ENCODE measurements at regions not wholly inside any gene's neighbourhood (a gene's known extent, or its start where the extent isn't known, plus 50 kb on each side); places are given as distances from the start of the nearest gene placed in this dataset.

DNA sequence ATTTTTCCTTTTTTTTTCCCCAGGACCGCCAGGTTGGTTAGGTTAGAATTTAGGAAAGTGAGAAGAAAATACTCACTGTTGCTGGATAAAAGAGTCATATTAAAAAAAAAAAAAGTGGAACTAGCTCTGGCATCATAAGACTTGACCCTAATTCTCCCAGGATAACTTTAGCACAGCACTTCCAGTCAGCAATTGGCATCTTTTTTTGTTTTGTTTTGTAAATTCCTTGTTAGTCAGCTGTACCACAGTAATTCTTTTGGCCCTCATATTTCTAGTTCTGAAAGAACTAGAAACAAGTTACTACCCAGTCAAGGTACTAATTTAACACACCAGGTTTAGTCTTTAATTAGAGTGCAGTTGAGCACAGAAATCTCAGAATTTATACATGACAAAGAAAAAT, 873.5 kb upstream of the POU3F3 start:
- Mint-ChIP-seq H3K27me3 (no peaks in the 10 kb centered on the region), H3K4me1 (no peaks in the 10 kb centered on the region), H3K27ac (no peak overlapping the region), H3K4me3 (no peak overlapping the region), H3K9me3 (peaks cover 0 to 5% (median 0%) of the 10 kb centered on the region in 11 donors), H3K36me3 (no peaks in the 10 kb centered on the region)
- ChIA-PET POLR2A (no interaction called here), CTCF (no interaction called here)
- H3K27me3 ChIP-seq (ENCODE audit: control insufficient read depth in 2 of 2, insufficient read depth in 2 of 2, low read length in 2 of 2): no peaks in the 10 kb centered on the region
- H3K4me3 ChIP-seq (ENCODE audit: low read length): no peak overlapping the region
- ATAC-seq: no peak
- H3K27ac ChIP-seq (ENCODE audit: low read depth, low read length): no peak overlapping the region
- no peaks in the 10 kb centered on the region for H3K4me1 ChIP-seq (ENCODE audit: control insufficient read depth in 2 of 2, insufficient read depth in 2 of 2, low read length in 2 of 2)
- no peak for DNase-seq
- no peaks in the 10 kb centered on the region for H3K36me3 ChIP-seq (ENCODE audit: control insufficient read depth in 2 of 3, insufficient read depth in 3 of 3, low read length in 3 of 3)
- intact Hi-C loops (cut with micrococcal nuclease): no loop called here
- no peaks in the 10 kb centered on the region for H3K9me3 ChIP-seq (ENCODE audit: control insufficient read depth in 2 of 3, low read length in 3 of 3)

DNA sequence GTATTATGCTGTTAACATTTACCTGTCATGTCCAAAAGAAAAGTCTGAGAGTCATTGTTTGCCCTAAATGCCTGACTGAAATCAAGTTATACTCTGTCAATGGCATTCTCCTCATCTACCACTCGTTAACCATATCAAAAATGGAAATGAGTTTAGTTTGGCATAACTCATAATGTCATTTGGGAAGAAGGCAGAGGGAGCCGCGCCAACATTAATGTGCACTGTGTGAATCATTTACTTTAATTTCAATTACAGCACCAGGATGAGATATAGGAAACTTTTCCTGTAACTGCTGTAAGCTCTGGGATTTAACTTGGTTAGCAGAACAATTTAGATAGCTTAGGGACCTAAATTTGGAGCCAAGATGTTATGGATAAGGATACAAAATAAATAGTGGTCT, 871.2 kb upstream of the POU3F3 start:
- intact Hi-C loops (cut with micrococcal nuclease): no loop called here
- POLR2A ChIA-PET: no interaction called here
- H3K36me3 ChIP-seq (ENCODE audit: control insufficient read depth in 2 of 3, insufficient read depth in 3 of 3, low read length in 3 of 3): no peaks in the 10 kb centered on the region
- H3K9me3 ChIP-seq (ENCODE audit: control insufficient read depth in 2 of 3, low read length in 3 of 3): no peaks in the 10 kb centered on the region
- no peak overlapping the region for H3K4me3 ChIP-seq (ENCODE audit: low read length)
- no peaks in the 10 kb centered on the region for H3K27me3 ChIP-seq (ENCODE audit: control insufficient read depth in 2 of 2, insufficient read depth in 2 of 2, low read length in 2 of 2)
- no peak overlapping the region for H3K27ac ChIP-seq (ENCODE audit: low read depth, low read length)
- CTCF ChIA-PET: no interaction called here
- Mint-ChIP-seq H3K4me1 (no peaks in the 10 kb centered on the region), H3K4me3 (no peak overlapping the region), H3K36me3 (no peaks in the 10 kb centered on the region), H3K9me3 (peaks cover 0 to 10% (median 4%) of the 10 kb centered on the region in 11 donors), H3K27ac (no peak overlapping the region), H3K27me3 (no peaks in the 10 kb centered on the region)
- H3K4me1 ChIP-seq (ENCODE audit: control insufficient read depth in 2 of 2, insufficient read depth in 2 of 2, low read length in 2 of 2): no peaks in the 10 kb centered on the region
- ATAC-seq (no peak), DNase-seq (no peak)

DNA sequence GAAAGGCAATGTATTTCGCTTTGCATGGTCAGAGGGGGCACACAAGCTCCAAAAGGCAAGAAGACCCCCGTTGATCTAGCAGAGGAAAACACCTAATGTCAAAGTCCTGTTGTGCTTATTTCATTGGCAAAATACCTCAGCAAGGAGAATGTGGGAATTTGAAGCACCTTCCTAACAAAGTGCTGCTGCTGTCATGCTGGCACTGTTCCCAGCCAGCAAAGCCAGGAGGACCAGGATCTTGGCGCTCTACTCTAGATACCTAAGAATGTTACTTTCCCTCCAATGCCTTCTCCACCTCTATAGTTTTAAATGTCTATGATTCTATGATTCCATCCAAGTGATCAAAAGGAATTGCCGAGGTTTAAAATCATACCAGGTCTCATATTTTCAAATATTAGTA, 867.9 kb upstream of the POU3F3 start:
- ATAC-seq (no peak), DNase-seq (no peak)
- H3K4me3 ChIP-seq (ENCODE audit: low read length): no peak overlapping the region
- intact Hi-C loops (cut with micrococcal nuclease): no loop called here
- Mint-ChIP-seq H3K27ac (no peak overlapping the region), H3K4me1 (no peaks in the 10 kb centered on the region), H3K36me3 (no peaks in the 10 kb centered on the region), H3K9me3 (peaks cover 0 to 14% (median 5%) of the 10 kb centered on the region in 11 donors), H3K4me3 (no peak overlapping the region), H3K27me3 (no peaks in the 10 kb centered on the region)
- ChIA-PET POLR2A (no interaction called here), CTCF (no interaction called here)
- no peaks in the 10 kb centered on the region for H3K36me3 ChIP-seq (ENCODE audit: control insufficient read depth in 2 of 3, insufficient read depth in 3 of 3, low read length in 3 of 3)
- no peak overlapping the region for H3K27ac ChIP-seq (ENCODE audit: low read depth, low read length)
- no peaks in the 10 kb centered on the region for H3K9me3 ChIP-seq (ENCODE audit: control insufficient read depth in 2 of 3, low read length in 3 of 3)
- H3K4me1 ChIP-seq (ENCODE audit: control insufficient read depth in 2 of 2, insufficient read depth in 2 of 2, low read length in 2 of 2): no peaks in the 10 kb centered on the region
- H3K27me3 ChIP-seq (ENCODE audit: control insufficient read depth in 2 of 2, insufficient read depth in 2 of 2, low read length in 2 of 2): no peaks in the 10 kb centered on the region

DNA sequence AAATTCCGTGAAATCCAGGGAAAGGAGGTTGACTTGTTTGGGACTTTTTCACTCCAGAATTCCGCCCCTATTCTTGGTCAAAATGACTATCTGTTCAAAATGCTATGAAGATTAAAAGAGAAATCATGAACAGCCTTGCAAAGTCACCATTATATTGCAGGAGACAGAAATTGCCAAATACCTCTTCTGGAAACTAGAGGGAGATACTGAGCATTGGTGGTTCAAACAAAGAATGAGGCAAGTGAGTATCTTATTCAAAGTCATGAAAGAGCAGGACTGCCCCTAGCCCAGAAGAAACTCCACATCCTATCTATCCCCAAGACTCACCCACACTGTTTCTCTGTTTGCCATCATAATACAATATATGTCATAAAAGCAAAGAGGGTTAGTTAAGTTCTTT, 862.3 kb upstream of the POU3F3 start:
- DNase-seq (no peak), ATAC-seq (no peak)
- CTCF ChIA-PET: no interaction called here
- Mint-ChIP-seq H3K36me3 (peaks cover 0 to 6% (median 0%) of the 10 kb centered on the region in 5 donors), H3K4me3 (no peak overlapping the region), H3K27me3 (no peaks in the 10 kb centered on the region), H3K4me1 (no peaks in the 10 kb centered on the region), H3K9me3 (peaks cover 0 to 19% (median 8%) of the 10 kb centered on the region in 11 donors), H3K27ac (no peak overlapping the region)
- Histone ChIP-seq H3K9me3 (ENCODE audit: control insufficient read depth in 2 of 3, low read length in 3 of 3) (no peaks in the 10 kb centered on the region), H3K36me3 (ENCODE audit: control insufficient read depth in 2 of 3, insufficient read depth in 3 of 3, low read length in 3 of 3) (no peaks in the 10 kb centered on the region), H3K27me3 (ENCODE audit: control insufficient read depth in 2 of 2, insufficient read depth in 2 of 2, low read length in 2 of 2) (no peaks in the 10 kb centered on the region), H3K27ac (ENCODE audit: low read depth, low read length) (no peak overlapping the region), H3K4me3 (ENCODE audit: low read length) (no peak overlapping the region), H3K4me1 (ENCODE audit: control insufficient read depth in 2 of 2, insufficient read depth in 2 of 2, low read length in 2 of 2) (no peaks in the 10 kb centered on the region)
- intact Hi-C loops (cut with micrococcal nuclease): no loop called here
- POLR2A ChIA-PET: no interaction called here

DNA sequence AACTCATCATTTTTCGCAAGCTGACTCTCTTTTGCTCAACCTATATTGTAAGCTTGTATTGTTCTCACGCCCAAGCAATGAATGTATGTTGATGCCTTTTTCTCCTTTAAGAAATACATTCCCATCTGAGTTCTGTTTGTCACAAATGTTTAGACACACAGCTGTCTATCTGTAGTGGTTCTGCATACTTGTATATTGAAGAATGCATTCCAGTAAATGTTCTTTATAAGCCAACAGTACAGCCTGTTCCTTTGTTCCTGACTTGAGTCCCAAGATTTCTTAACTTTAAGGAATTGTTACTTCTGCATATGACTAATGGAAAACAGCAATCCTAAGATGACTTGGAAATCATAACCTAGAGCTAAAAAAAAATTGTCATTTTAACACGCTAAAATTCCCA, 849.1 kb upstream of the POU3F3 start:
- Mint-ChIP-seq H3K4me1 (no peaks in the 10 kb centered on the region), H3K27me3 (peaks cover 0 to under 1% (median 0%) of the 10 kb centered on the region in 5 donors), H3K4me3 (no peak overlapping the region), H3K9me3 (peaks cover 0 to 28% (median 7%) of the 10 kb centered on the region in 11 donors), H3K36me3 (no peaks in the 10 kb centered on the region), H3K27ac (no peak overlapping the region)
- ChIA-PET POLR2A (no interaction called here), CTCF (no interaction called here)
- ATAC-seq (no peak), DNase-seq (no peak)
- no peaks in the 10 kb centered on the region for H3K9me3 ChIP-seq (ENCODE audit: control insufficient read depth in 2 of 3, low read length in 3 of 3)
- no peak overlapping the region for H3K27ac ChIP-seq (ENCODE audit: low read depth, low read length)
- intact Hi-C loops (cut with micrococcal nuclease): no loop called here
- no peak overlapping the region for H3K4me3 ChIP-seq (ENCODE audit: low read length)
- H3K36me3 ChIP-seq (ENCODE audit: control insufficient read depth in 2 of 3, insufficient read depth in 3 of 3, low read length in 3 of 3): no peaks in the 10 kb centered on the region
- no peaks in the 10 kb centered on the region for H3K4me1 ChIP-seq (ENCODE audit: control insufficient read depth in 2 of 2, insufficient read depth in 2 of 2, low read length in 2 of 2)
- H3K27me3 ChIP-seq (ENCODE audit: control insufficient read depth in 2 of 2, insufficient read depth in 2 of 2, low read length in 2 of 2): no peaks in the 10 kb centered on the region

DNA sequence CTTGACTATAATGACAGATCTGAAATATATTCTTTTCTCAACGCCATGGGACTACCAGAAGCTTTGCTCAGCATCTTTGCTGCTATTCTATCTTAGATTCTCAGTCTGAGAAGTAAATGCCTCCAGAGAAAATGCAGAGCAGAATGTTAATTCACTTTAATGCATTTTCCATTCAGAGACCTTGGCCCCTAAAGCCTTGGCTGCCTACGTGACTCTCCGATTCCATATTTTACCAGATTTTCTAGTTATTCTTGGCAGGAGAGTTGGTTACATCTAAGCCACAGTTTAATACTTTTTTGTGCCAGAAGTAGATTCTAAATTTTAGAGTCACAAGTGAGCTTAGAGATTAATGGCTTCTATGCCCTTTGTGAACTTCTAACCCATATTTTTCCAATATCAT, 837.1 kb upstream of the POU3F3 start:
- ChIA-PET CTCF (no interaction called here), POLR2A (no interaction called here)
- H3K27ac Mint-ChIP-seq: no peak overlapping the region
- Histone ChIP-seq H3K4me1 (ENCODE audit: control insufficient read depth in 2 of 2, insufficient read depth in 2 of 2, low read length in 2 of 2) (no peaks in the 10 kb centered on the region), H3K4me3 (ENCODE audit: low read length) (no peak overlapping the region), H3K27ac (ENCODE audit: low read depth, low read length) (no peak overlapping the region), H3K27me3 (ENCODE audit: control insufficient read depth in 2 of 2, insufficient read depth in 2 of 2, low read length in 2 of 2) (no peaks in the 10 kb centered on the region), H3K36me3 (ENCODE audit: control insufficient read depth in 2 of 3, insufficient read depth in 3 of 3, low read length in 3 of 3) (no peaks in the 10 kb centered on the region), H3K9me3 (ENCODE audit: control insufficient read depth in 2 of 3, low read length in 3 of 3) (no peaks in the 10 kb centered on the region)
- DNase-seq: no peak
- no peaks in the 10 kb centered on the region for H3K27me3 Mint-ChIP-seq
- no peak for ATAC-seq
- intact Hi-C loops (cut with micrococcal nuclease): no loop called here
- H3K9me3 Mint-ChIP-seq: peaks cover 0 to 28% (median 4%) of the 10 kb centered on the region in 11 donors
- H3K4me3 Mint-ChIP-seq: no peak overlapping the region
- no peaks in the 10 kb centered on the region for H3K4me1 Mint-ChIP-seq
- no peaks in the 10 kb centered on the region for H3K36me3 Mint-ChIP-seq

GRCh38 chr2:104023306-104023705, 830.6 kb upstream of the POU3F3 start:
- H3K27ac ChIP-seq (ENCODE audit: low read depth, low read length): no peak overlapping the region
- no peaks in the 10 kb centered on the region for H3K27me3 ChIP-seq (ENCODE audit: control insufficient read depth in 2 of 2, insufficient read depth in 2 of 2, low read length in 2 of 2)
- no peak for DNase-seq
- no peak overlapping the region for H3K4me3 ChIP-seq (ENCODE audit: low read length)
- peaks cover 0 to 5% (median 0%) of the 10 kb centered on the region in 11 donors for H3K9me3 Mint-ChIP-seq
- H3K27ac Mint-ChIP-seq: no peak overlapping the region
- intact Hi-C loops (cut with micrococcal nuclease): no loop called here
- H3K27me3 Mint-ChIP-seq: no peaks in the 10 kb centered on the region
- no peak for ATAC-seq
- no peaks in the 10 kb centered on the region for H3K36me3 Mint-ChIP-seq
- H3K9me3 ChIP-seq (ENCODE audit: control insufficient read depth in 2 of 3, low read length in 3 of 3): no peaks in the 10 kb centered on the region
- H3K4me1 ChIP-seq (ENCODE audit: control insufficient read depth in 2 of 2, insufficient read depth in 2 of 2, low read length in 2 of 2): no peaks in the 10 kb centered on the region
- ChIA-PET CTCF (no interaction called here), POLR2A (no interaction called here)
- H3K4me3 Mint-ChIP-seq: no peak overlapping the region
- H3K36me3 ChIP-seq (ENCODE audit: control insufficient read depth in 2 of 3, insufficient read depth in 3 of 3, low read length in 3 of 3): no peaks in the 10 kb centered on the region
- no peaks in the 10 kb centered on the region for H3K4me1 Mint-ChIP-seq

Measured in naive thymus-derived CD4-positive, alpha-beta T cell (primary cell).